Activated T-helper 1 cell treated with anti-CD3 and anti-CD28 coated beads, Interleukin-12 subunit alpha, Interleukin-12 subunit beta, Interleukin-2, Interleukin-4 antibody, amounts not matched to agents 30 ng/mL and 10 ng/mL and 1 ng/mL, durations not matched to agents 14 hours and 24 hours and 36 hours (primary cell): ENCODE measurements at regions not wholly inside any gene's neighbourhood (a gene's known extent, or its start where the extent isn't known, plus 50 kb on each side); places are given as distances from the start of the nearest gene placed in this dataset.
"Not testable (repeated sequence)": the region's sequence is repeated elsewhere in the genome, so short reads cannot be mapped to it uniquely, and the experiment has no call there.

Experiments used
- DNase-seq: peaks from one replicate; pipeline ENCODE4 v3.0.0; 2021; ENCODE audit warnings: low spot score
- H3K27ac Mint-ChIP-seq: one replicate; pipeline ENCODE4 v1.8.0; 2021; ENCODE audit warnings: mild to moderate bottlenecking, mixed read lengths
- H3K27me3 Mint-ChIP-seq: one replicate; pipeline ENCODE4 v1.8.0; 2022; ENCODE audit warnings: mild to moderate bottlenecking, moderate library complexity, mixed read lengths; ENCODE audit not compliant: insufficient read depth
- H3K36me3 Mint-ChIP-seq: one replicate; pipeline ENCODE4 v1.8.0; 2021; ENCODE audit warnings: low read depth, mixed read lengths
- H3K4me1 Mint-ChIP-seq: one replicate; pipeline ENCODE4 v1.8.0; 2021; ENCODE audit warnings: low read depth, mixed read lengths
- H3K4me3 Mint-ChIP-seq: one replicate; pipeline ENCODE4 v1.8.0; 2021; ENCODE audit warnings: mild to moderate bottlenecking, moderate library complexity, mixed read lengths
- H3K9me3 Mint-ChIP-seq: one replicate; pipeline ENCODE4 v1.8.0; 2021; ENCODE audit warnings: mixed read lengths
- intact Hi-C: fragments of 100-400 bp; cut with micrococcal nuclease; formaldehyde crosslinking; loops from one replicate; pipeline ENCODE4 v1.15.1; 2024

DNA sequence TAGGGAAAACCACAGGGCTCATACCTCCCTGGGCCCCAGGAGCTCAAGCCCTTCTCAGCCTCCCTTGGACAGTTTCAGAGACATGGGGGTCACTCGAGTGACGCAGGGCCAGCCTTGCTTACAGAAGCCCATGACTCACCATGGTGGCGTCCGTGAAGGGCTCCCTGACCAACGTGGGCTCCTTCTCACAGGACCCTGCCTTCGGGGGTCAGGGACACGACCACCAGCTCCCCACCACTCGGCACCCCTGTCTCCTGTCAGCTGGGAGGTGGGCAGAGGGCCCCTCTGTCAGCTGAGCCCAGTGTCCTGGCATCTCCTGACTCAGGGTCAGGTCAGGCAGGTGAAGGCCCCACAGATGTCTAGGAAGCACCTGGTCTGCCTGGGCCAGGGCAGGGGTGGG, 126.3 kb upstream of the ANO1 start:
- intact Hi-C loops: no loop called here
- Mint-ChIP-seq H3K36me3 (no peaks in the 10 kb centered on the region), H3K9me3 (no peaks in the 10 kb centered on the region), H3K4me3 (no peak overlapping the region), H3K4me1 (no peaks in the 10 kb centered on the region), H3K27ac (no peak overlapping the region), H3K27me3 (no peaks in the 10 kb centered on the region)
- no peak for DNase-seq

DNA sequence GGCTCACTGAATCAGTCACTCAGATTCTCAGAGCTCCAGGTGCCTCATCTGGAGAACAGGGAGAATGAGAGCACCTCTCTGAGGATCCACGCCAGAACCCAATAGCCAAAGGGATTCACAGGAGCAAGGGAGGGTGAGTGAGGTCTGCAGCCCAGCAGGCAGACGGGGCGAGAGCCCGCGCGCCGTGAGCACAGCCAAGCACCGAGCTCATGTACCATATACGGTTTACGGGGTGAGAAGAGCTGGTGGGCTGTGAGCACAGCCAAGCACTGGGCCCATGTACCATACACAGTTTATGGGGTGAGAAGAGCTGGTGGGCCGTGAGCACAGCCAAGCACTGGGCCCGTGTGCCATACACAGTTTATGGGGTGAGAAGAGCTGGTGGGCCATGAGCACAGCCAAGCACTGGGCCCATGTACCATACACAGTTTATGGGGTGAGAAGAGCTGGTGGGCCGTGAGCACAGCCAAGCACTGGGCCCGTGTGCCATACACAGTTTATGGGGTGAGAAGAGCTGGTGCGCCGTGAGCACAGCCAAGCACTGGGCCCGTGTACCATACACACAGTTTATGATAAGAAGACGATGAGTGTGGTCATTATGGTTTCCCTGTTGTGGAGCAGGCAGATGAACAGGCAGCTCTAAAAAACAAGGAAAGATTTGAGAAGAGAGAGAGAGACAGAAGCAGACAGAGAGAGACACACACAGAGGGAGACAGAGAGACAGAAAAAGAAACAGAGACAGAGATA, 125.7 kb upstream of the ANO1 start:
- H3K27me3 Mint-ChIP-seq, DNase-seq, intact Hi-C loops, H3K4me1 Mint-ChIP-seq, H3K36me3 Mint-ChIP-seq, H3K9me3 Mint-ChIP-seq, H3K4me3 Mint-ChIP-seq, H3K27ac Mint-ChIP-seq: not testable (repeated sequence)

DNA sequence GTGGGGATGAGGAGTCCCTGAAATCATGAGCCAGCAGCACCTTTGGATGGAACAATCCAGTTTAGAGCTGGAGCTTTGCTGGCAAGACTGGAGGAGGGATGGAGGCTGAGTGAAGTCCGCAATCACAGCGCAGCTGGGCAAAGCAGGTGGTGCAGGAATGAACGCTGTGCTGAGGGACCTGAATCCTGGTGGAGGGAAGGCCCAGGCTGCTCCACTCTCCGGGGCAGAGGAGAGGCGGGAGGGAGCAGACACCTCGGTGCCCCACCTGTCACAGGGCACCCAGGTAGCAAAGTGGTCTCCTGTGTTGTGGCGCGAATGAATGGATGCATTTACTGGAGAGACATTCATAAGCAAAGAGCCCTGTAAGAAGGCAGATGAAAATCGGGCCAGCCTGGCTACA, 124.8 kb upstream of the ANO1 start:
- intact Hi-C loops: no loop called here
- no peak overlapping the region for H3K4me3 Mint-ChIP-seq
- no peaks in the 10 kb centered on the region for H3K9me3 Mint-ChIP-seq
- H3K27ac Mint-ChIP-seq: no peak overlapping the region
- no peak for DNase-seq
- H3K27me3 Mint-ChIP-seq: peaks cover 5% of the 10 kb centered on the region
- H3K4me1 Mint-ChIP-seq: no peaks in the 10 kb centered on the region
- H3K36me3 Mint-ChIP-seq: no peaks in the 10 kb centered on the region

DNA sequence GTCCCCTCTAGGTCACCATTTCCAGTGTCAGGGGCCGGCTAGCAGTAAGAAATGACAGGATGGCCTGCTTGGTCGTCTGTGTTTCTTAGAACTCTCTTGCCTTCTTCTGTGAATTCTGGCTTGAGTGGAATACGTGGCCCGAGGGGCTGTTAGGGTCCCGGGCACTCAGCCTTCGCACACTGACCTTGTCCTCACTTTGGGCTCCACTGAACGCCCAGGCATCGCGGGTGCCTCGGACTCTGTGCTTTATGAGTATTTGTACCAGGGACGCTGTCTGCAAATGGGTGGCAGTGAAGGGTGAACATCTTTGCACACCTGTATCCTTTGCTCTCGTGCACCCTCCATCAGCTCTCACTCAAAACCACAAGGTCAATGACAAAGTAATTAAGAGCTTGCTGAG, 123.4 kb upstream of the ANO1 start:
- Mint-ChIP-seq H3K4me3 (no peak overlapping the region), H3K9me3 (no peaks in the 10 kb centered on the region), H3K27me3 (peaks cover 8% of the 10 kb centered on the region), H3K27ac (no peak overlapping the region), H3K36me3 (no peaks in the 10 kb centered on the region), H3K4me1 (no peaks in the 10 kb centered on the region)
- DNase-seq: no peak
- intact Hi-C loops: no loop called here

DNA sequence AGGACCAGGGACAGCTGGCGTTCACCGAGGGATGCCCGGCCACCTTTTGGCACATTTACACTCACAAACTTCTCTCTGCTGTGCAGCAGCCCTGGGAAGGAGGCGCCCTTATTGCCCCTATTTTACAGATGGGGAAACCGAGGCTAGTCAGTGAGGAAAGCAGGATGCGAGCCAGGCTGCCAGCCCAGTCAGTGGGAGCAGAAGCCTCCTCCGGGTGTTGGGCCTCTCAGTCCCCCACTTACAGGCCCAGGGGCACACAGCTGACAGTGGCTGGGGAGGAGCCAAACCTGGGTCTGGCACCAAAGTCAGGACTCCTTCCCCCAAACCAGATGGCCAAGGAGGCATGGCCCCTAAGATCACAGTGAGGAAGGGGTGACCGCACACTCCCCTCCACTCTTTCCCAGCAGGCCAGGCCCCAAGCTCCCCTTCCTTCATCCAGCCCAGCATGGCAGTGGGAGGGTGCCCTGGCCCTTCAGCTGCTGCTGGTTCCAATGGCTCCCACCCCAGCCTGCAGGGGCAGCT, 121.4 kb upstream of the ANO1 start:
- Mint-ChIP-seq H3K4me1 (no peaks in the 10 kb centered on the region), H3K36me3 (no peaks in the 10 kb centered on the region), H3K27ac (no peak overlapping the region), H3K27me3 (peaks cover 12% of the 10 kb centered on the region), H3K9me3 (no peaks in the 10 kb centered on the region), H3K4me3 (no peak overlapping the region)
- DNase-seq: no peak
- intact Hi-C loops: no loop called here

DNA sequence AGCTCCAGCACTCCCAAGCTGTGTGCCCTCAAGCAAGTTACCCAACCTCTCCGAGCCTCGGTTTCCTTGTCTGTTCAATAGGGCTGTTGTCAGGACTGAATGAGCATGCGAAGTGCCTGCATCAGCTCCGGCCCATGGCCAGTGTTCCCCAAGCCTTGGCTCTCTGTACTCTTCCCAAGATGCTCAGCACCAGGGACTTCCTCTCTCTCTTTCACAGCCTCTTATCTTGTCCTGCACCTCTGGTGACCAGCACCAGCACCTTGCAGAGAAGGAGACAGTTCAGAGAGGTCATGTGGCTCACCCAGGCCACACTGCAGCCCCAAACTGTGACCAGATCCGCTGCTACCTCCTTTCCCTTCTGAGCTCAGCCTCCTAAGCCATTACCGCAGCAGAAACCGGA, 120.3 kb upstream of the ANO1 start:
- intact Hi-C loops: no loop called here
- DNase-seq: no peak
- H3K4me3 Mint-ChIP-seq: no peak overlapping the region

DNA sequence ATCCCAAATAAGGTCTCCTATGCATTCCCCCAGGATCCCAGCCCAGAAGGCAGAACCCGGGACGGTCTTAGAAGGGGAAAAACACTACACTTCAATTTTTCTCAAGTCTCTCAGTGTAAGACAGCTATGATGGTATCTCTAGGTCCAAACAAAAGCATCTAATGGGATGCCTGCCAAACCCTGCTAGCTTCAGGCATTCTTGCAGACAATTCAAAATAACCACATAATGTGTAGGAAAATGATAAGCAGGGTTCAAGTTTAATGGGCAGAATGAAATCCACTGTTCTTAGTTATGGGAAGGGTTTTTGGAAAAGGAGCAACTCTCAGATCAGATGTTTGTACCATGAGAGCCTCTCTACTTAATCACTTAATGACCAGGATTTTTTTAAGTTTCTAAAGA, 119.8 kb upstream of the ANO1 start:
- Mint-ChIP-seq H3K4me3 (no peak overlapping the region), H3K9me3 (no peaks in the 10 kb centered on the region), H3K27me3 (peaks cover 12% of the 10 kb centered on the region), H3K4me1 (no peaks in the 10 kb centered on the region), H3K36me3 (no peaks in the 10 kb centered on the region), H3K27ac (no peak overlapping the region)
- intact Hi-C loops: no loop called here
- DNase-seq: no peak

More for the DNA sequence above, 120.3 kb upstream of the ANO1 start:
- Mint-ChIP-seq H3K27ac (no peak overlapping the region), H3K9me3 (no peaks in the 10 kb centered on the region), H3K36me3 (no peaks in the 10 kb centered on the region), H3K4me1 (no peaks in the 10 kb centered on the region), H3K27me3 (peaks cover 12% of the 10 kb centered on the region)

DNA sequence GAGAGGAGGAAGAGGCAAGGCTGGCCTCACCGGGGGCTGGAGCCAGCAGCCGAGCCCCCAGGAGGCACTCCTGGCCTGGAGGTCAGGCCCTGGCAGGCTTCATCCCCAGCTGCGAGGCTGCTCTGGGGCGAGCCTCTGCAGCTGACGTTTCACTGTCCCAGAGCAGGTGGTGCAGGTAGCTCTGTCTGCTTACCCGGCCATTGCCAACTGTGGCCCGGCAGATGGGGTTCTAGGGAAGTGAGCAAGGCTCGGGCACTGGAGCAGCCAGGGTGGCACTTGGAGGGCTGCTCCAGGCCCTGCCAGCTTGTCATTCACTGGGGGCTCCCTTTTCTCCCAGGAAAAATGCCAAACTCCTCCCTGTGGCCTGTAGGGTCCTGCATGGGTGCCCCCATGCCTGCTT, 118.7 kb upstream of the ANO1 start:
- Mint-ChIP-seq H3K27me3 (peaks cover 12% of the 10 kb centered on the region), H3K4me3 (no peak overlapping the region), H3K9me3 (no peaks in the 10 kb centered on the region), H3K36me3 (no peaks in the 10 kb centered on the region), H3K27ac (no peak overlapping the region), H3K4me1 (no peaks in the 10 kb centered on the region)
- intact Hi-C loops: no loop called here
- no peak for DNase-seq

DNA sequence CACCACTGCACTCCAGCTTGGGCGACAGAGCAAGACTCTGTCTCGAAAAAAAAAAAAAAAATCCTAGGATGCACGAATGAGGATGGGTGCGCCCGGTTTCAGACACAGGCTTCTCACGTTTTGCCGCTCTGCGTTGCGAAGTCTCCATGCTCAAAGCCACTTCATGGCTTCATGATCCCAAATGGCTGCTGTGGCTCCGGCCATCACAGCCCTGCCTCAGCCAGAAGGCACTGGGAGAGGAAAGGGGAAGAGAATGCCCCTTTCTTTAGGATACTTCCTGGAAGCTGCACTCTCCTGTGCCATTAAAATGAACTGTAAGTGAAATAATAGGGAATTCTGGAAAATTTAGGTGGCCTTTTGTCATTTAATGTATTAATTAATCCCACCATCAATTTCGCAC, 116.4 kb upstream of the ANO1 start:
- H3K27me3 Mint-ChIP-seq: peaks cover 12% of the 10 kb centered on the region
- intact Hi-C loops: no loop called here
- no peak overlapping the region for H3K27ac Mint-ChIP-seq
- H3K9me3 Mint-ChIP-seq: no peaks in the 10 kb centered on the region
- no peak overlapping the region for H3K4me3 Mint-ChIP-seq
- DNase-seq: no peak
- no peaks in the 10 kb centered on the region for H3K4me1 Mint-ChIP-seq
- H3K36me3 Mint-ChIP-seq: no peaks in the 10 kb centered on the region

DNA sequence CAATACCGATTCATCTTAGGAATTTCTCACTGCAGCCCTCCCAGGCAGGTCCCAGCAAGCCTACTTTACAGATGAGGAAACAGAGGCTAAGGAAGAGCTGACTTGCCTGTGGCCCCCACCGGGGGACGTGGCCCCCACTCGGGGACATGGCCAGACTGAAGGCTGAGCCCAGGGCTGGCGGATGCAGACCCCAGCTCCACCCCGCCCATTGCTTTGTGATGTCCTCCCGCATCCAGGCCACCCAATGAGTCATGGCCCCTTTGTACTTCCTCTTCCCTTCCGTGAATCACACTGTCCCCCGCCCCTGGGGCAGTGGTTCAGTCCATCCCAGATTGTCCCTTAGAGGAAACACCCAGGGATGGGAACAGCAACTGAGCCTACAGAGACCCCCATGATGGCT, 116.0 kb upstream of the ANO1 start:
- intact Hi-C loops: no loop called here
- no peak overlapping the region for H3K4me3 Mint-ChIP-seq
- H3K4me1 Mint-ChIP-seq: no peaks in the 10 kb centered on the region
- DNase-seq: no peak
- no peaks in the 10 kb centered on the region for H3K9me3 Mint-ChIP-seq
- H3K27me3 Mint-ChIP-seq: peaks cover 12% of the 10 kb centered on the region
- no peak overlapping the region for H3K27ac Mint-ChIP-seq
- no peaks in the 10 kb centered on the region for H3K36me3 Mint-ChIP-seq

DNA sequence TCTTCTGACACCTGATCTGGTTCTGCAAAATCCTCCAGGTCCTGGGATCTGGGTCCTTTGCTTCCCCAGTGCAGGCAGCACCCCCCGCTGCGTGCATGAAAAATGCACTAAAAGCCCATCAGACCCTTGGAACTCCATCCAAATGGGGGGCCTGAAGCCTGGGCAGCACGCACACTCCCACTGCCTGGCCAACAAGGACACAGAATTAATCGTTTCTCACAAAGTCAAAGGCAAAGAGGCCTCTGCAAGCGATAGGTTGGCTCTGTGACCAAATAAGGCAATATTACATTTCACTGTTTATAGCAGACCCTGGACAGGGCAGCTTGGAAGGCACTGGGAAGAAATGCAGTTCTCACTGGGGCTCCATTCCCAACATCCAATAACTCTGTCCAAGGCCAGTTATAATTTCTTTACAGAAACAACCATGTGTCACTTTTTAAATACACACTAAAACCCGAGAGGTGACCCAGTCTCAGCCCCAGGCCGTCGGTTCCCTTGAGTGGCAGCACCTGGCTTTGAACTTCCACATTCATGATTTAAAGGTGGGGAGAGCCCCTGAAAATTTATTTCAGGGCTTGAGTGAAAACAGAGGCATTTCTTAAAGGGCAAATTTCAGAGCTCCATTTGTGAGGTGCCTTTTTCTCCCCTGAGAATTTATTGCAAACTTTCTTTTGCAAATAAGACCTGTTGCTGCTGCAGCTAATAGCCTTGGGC, 114.4 kb upstream of the ANO1 start:
- H3K27me3 Mint-ChIP-seq: peaks cover 6% of the 10 kb centered on the region
- no peak overlapping the region for H3K27ac Mint-ChIP-seq
- intact Hi-C loops: no loop called here

DNA sequence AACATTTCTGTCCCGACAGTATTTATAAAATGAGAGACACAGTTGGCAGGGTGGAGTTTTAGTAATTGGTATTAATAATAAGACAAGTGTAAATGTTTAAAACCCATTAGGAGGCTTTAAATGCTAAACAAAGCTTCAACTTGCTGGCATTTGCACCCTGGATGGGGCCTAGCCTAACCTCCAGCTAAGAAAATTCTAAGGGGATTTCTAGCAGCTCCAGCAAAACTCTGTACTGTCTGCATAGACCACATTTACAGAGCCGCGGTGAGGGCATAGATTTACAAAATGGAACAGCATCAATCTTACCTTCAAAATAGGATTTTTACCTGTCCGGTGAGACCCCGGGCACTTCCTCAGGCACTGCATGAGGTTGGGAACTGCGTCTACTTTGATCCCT, 113.9 kb upstream of the ANO1 start:
- H3K4me1 Mint-ChIP-seq: no peaks in the 10 kb centered on the region
- H3K27me3 Mint-ChIP-seq: peaks cover 4% of the 10 kb centered on the region
- H3K9me3 Mint-ChIP-seq: no peaks in the 10 kb centered on the region
- no peak overlapping the region for H3K27ac Mint-ChIP-seq
- intact Hi-C loops: no loop called here
- no peak overlapping the region for H3K4me3 Mint-ChIP-seq
- DNase-seq: no peak
- no peaks in the 10 kb centered on the region for H3K36me3 Mint-ChIP-seq

More for the DNA sequence above, 114.4 kb upstream of the ANO1 start:
- DNase-seq: no peak
- Mint-ChIP-seq H3K36me3 (no peaks in the 10 kb centered on the region), H3K9me3 (no peaks in the 10 kb centered on the region), H3K4me3 (no peak overlapping the region), H3K4me1 (no peaks in the 10 kb centered on the region)

DNA sequence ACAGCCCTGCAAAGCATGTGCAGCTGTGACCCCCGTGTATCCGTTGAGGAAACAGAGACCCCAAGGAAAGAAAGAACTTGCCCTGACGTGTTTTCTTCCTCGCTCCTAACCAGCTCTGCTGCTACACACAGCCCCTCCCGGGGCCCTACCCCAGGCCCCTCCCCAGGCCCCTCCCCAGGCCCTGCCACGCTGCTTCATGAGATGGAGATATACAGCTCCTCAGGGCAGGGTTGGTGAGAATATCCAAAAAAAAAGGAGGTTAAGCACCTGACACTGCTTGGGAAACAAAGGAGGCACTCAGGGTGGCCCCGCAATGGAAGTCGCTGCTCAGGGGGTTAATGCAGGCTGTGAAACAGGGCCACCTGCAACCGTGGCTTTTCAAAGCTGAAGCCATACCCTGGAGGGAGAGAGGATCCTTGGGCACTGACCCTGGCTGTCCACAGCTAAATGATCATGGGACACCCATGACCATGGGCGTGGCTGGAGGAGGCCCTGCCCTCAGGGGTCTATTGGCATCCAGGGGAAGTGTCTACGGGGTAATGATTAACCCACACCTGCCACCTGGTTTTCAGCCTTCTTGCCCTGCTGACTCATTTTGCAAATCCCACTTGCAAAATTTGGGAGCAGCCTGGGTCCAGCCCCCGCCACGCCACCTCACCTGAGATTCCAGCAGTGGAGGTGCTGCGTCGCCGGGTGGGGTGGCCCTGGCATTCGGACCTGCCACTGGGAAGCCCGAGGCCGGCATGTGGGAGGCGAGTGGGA, 112.1 kb upstream of the ANO1 start:
- intact Hi-C loops: no loop called here
- H3K36me3 Mint-ChIP-seq: no peaks in the 10 kb centered on the region
- H3K9me3 Mint-ChIP-seq: no peaks in the 10 kb centered on the region
- peaks cover 11% of the 10 kb centered on the region for H3K4me1 Mint-ChIP-seq
- H3K4me3 Mint-ChIP-seq: no peak overlapping the region
- no peak overlapping the region for H3K27ac Mint-ChIP-seq
- H3K27me3 Mint-ChIP-seq: no peaks in the 10 kb centered on the region
- no peak for DNase-seq
